Thymus (tissue), 11 donors: ENCODE measurements at regions not wholly inside any gene's neighbourhood (a gene's known extent, or its start where the extent isn't known, plus 50 kb on each side); places are given as distances from the start of the nearest gene placed in this dataset.

Experiments
- DNase-seq, 9 donors: peaks; one replicate each; pipeline ENCODE4 v3.0.0-alpha.2; 2013; ENCODE audit warnings: low spot score in 9 of 9, low read depth in 6 of 9, missing footprints in 1 of 9
- H3K27ac ChIP-seq, 2 donors: one replicate each; pipeline ENCODE4 v1.5.1; 2013; ENCODE audit warnings: control low read depth in 1 of 2, low read depth in 1 of 2, low read length in 1 of 2, mild to moderate bottlenecking in 1 of 2, moderate library complexity in 1 of 2
- H3K27me3 ChIP-seq, 2 donors: one replicate each; pipeline ENCODE4 v1.5.1; 2013; ENCODE audit warnings: low read length in 1 of 2; ENCODE audit not compliant: control insufficient read depth in 2 of 2, insufficient read depth in 1 of 2
- H3K36me3 ChIP-seq, 2 donors: one replicate each; pipeline ENCODE4 v1.5.1; 2013; ENCODE audit warnings: low read length in 1 of 2, mild to moderate bottlenecking in 1 of 2, moderate library complexity in 1 of 2; ENCODE audit not compliant: control insufficient read depth in 2 of 2, insufficient read depth in 2 of 2
- H3K4me1 ChIP-seq, 2 donors: one replicate each; pipeline ENCODE4 v1.5.1; 2013; ENCODE audit warnings: low read length in 2 of 2; ENCODE audit not compliant: control insufficient read depth in 2 of 2, insufficient read depth in 2 of 2
- H3K4me3 ChIP-seq, 2 donors: one replicate each; pipeline ENCODE4 v1.5.1; 2013; ENCODE audit warnings: low read length in 2 of 2, control low read depth in 1 of 2, mild to moderate bottlenecking in 1 of 2
- H3K9me3 ChIP-seq, 2 donors: one replicate each; pipeline ENCODE4 v1.5.1; 2013; ENCODE audit warnings: low read length in 1 of 2, mild to moderate bottlenecking in 1 of 2; ENCODE audit not compliant: control insufficient read depth in 2 of 2, insufficient read depth in 1 of 2
- WGBS: extraction: QIAGEN DNeasy Blood & Tissue Kit; methylation state at CpG from one replicate; pipeline ENCODE4 v1.1.7; 2013; 5-methylcytosine and 5-hydroxymethylcytosine counted together
- donor health status: healthy.

GRCh38 chr5:105751908-105752307, 1918.8 kb downstream of the EFNA5 start:
- no peak overlapping the region for H3K4me3 ChIP-seq
- no peaks in the 10 kb centered on the region for H3K4me1 ChIP-seq
- no peaks in the 10 kb centered on the region for H3K27me3 ChIP-seq
- no peaks in the 10 kb centered on the region for H3K36me3 ChIP-seq
- no peak for DNase-seq
- peaks cover 0 to 4% of the 10 kb centered on the region in 2 donors for H3K9me3 ChIP-seq
- H3K27ac ChIP-seq, result no peak overlapping the region

GRCh38 chr5:105745111-105745510, 1925.6 kb downstream of the EFNA5 start:
- H3K27me3 ChIP-seq, result no peaks in the 10 kb centered on the region
- H3K9me3 ChIP-seq, result peaks cover 0 to 7% of the 10 kb centered on the region in 2 donors
- H3K4me1 ChIP-seq, result no peaks in the 10 kb centered on the region
- DNase-seq, result no peak
- no peak overlapping the region for H3K27ac ChIP-seq
- H3K36me3 ChIP-seq, result no peaks in the 10 kb centered on the region
- H3K4me3 ChIP-seq, result no peak overlapping the region

DNA sequence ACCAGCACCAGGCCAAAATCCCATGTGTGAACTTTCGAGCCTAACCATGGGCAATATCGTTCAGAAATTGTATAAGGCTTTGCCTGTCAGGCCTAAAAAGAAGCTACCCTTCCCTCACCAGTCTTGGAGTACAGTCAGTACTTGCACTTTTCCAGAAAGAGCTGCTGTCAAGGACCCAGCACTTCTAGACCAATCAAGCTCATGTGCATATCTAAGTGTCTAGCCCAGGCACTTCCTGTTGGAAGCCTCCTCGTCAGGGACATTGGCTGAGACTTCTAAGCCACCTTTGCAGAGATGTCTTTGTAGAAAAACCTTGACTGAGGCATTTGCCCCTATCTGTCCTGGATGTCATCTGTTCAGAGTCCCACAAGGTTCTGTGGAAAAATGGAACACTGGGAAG, 1930.5 kb downstream of the EFNA5 start:
- DNase-seq, result no peak
- H3K36me3 ChIP-seq, result no peaks in the 10 kb centered on the region
- H3K27me3 ChIP-seq, result no peaks in the 10 kb centered on the region
- H3K4me3 ChIP-seq, result no peak overlapping the region
- peaks cover 0 to 7% of the 10 kb centered on the region in 2 donors for H3K9me3 ChIP-seq
- 83% methylated on average over 3 of the region's 3 CpGs for WGBS
- no peaks in the 10 kb centered on the region for H3K4me1 ChIP-seq
- no peak overlapping the region for H3K27ac ChIP-seq

GRCh38 chr5:105739732-105740131, 1931.0 kb downstream of the EFNA5 start:
- H3K4me1 ChIP-seq, result no peaks in the 10 kb centered on the region
- H3K27ac ChIP-seq, result no peak overlapping the region
- no peaks in the 10 kb centered on the region for H3K36me3 ChIP-seq
- no peak for DNase-seq
- H3K27me3 ChIP-seq, result no peaks in the 10 kb centered on the region
- H3K9me3 ChIP-seq, result peaks cover 0 to 7% of the 10 kb centered on the region in 2 donors
- no peak overlapping the region for H3K4me3 ChIP-seq

- no peaks in the 10 kb centered on the region for H3K4me1 ChIP-seq
- H3K36me3 ChIP-seq, result no peaks in the 10 kb centered on the region
- no peak for DNase-seq
- H3K4me3 ChIP-seq, result no peak overlapping the region
- H3K27ac ChIP-seq, result no peak overlapping the region
- H3K9me3 ChIP-seq, result no peaks in the 10 kb centered on the region
- H3K27me3 ChIP-seq, result no peaks in the 10 kb centered on the region
Observed at GRCh38 chr5:105735704-105736103, 1935.0 kb downstream of the EFNA5 start.

GRCh38 chr5:105730982-105731381, 1939.8 kb downstream of the EFNA5 start:
- H3K36me3 ChIP-seq, result no peaks in the 10 kb centered on the region
- no peak overlapping the region for H3K27ac ChIP-seq
- DNase-seq, result no peak
- H3K27me3 ChIP-seq, result no peaks in the 10 kb centered on the region
- no peaks in the 10 kb centered on the region for H3K4me1 ChIP-seq
- H3K9me3 ChIP-seq, result peaks cover 0 to 6% of the 10 kb centered on the region in 2 donors
- WGBS, result 89% methylated on average over 1 of the region's 1 CpG
- no peak overlapping the region for H3K4me3 ChIP-seq

DNA sequence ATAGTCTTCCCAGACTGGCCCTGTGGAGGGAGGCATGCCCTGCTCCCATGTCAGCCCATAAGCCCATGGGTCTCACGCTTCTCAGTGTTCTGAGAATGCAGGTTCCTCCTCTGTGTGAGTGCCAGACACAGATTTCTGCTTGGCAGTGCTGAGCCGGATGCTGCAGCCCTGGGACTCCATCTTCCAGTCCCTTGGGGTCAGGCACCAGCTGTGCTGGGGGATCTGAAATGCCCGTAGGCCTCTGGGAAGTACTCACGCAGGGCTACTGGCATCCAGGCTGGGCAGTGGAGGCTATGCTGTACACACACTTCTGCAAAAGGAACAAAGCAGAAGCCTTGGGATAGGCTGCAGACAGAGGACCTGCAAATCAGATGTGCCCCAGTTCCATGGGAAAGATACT, 1944.6 kb downstream of the EFNA5 start:
- no peaks in the 10 kb centered on the region for H3K36me3 ChIP-seq
- peaks cover 0 to 24% of the 10 kb centered on the region in 2 donors for H3K9me3 ChIP-seq
- H3K4me3 ChIP-seq, result no peak overlapping the region
- no peak overlapping the region for H3K27ac ChIP-seq
- H3K27me3 ChIP-seq, result no peaks in the 10 kb centered on the region
- H3K4me1 ChIP-seq, result no peaks in the 10 kb centered on the region
- no peak for DNase-seq
- WGBS, result 94% methylated on average over 4 of the region's 4 CpGs

- no peaks in the 10 kb centered on the region for H3K36me3 ChIP-seq
- no peaks in the 10 kb centered on the region for H3K27me3 ChIP-seq
- no peak overlapping the region for H3K27ac ChIP-seq
- 91% methylated on average over 1 of the region's 1 CpG for WGBS
- peaks cover 0 to 14% of the 10 kb centered on the region in 2 donors for H3K9me3 ChIP-seq
- H3K4me3 ChIP-seq, result no peak overlapping the region
- no peaks in the 10 kb centered on the region for H3K4me1 ChIP-seq
- DNase-seq, result no peak
Observed at GRCh38 chr5:105708442-105708841, 1962.3 kb downstream of the EFNA5 start.

DNA sequence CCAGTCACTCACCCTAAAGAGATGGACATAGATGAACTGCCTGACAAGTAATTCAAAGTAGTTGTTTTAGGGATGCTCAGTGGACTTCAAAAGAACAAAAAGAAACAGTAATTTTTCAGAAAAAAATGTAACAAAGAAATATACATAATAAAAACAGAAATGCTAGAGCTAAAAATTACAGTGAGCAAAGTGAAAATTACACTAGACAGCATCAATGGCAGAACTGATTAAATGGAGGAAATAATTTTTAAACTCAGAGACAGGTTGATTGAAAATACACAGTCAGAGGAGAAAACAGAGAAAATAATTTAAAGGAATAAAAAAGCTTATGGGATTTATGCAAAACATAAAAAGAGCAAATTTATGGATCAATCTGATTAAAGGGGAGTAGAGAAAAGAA, 1968.4 kb downstream of the EFNA5 start:
- H3K4me1 ChIP-seq, result no peaks in the 10 kb centered on the region
- H3K9me3 ChIP-seq, result peaks cover 0 to 20% of the 10 kb centered on the region in 2 donors
- H3K36me3 ChIP-seq, result no peaks in the 10 kb centered on the region
- no peak overlapping the region for H3K4me3 ChIP-seq
- DNase-seq, result no peak
- H3K27me3 ChIP-seq, result no peaks in the 10 kb centered on the region
- H3K27ac ChIP-seq, result no peak overlapping the region

DNA sequence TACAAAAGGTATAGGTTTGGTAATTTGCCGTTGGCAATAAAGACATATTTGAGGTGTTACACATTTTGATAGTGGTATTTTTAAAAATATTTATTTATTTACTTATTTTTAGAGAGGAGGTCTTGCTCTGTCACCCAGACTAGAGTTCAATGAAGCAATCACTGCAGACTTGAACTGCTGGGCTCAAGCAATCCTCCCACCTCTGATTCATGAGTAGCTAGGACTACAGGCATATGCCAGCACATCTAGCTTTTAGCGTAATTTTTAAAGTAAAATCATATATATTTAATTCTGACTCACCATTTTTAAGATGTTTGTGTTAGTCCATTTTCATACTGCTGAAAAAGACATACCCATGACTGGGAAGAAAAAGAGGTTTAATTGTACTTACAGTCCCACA, 1974.3 kb downstream of the EFNA5 start:
- H3K4me3 ChIP-seq, result no peak overlapping the region
- H3K36me3 ChIP-seq, result no peaks in the 10 kb centered on the region
- H3K9me3 ChIP-seq, result peaks cover 0 to 11% of the 10 kb centered on the region in 2 donors
- no peaks in the 10 kb centered on the region for H3K4me1 ChIP-seq
- no peaks in the 10 kb centered on the region for H3K27me3 ChIP-seq
- no peak overlapping the region for H3K27ac ChIP-seq
- no peak for DNase-seq
- WGBS, result 98% methylated on average over 2 of the region's 2 CpGs
